HG02943 (cell line): ENCODE measurements at regions not wholly inside any gene's neighbourhood (a gene's known extent, or its start where the extent isn't known, plus 50 kb on each side); places are given as distances from the start of the nearest gene placed in this dataset.

Source experiments
- ATAC-seq: cut with Tn5 transposase; IDR thresholded peaks from one replicate; pipeline ENCODE4 v1.9.1; 2021; ENCODE audit warnings: mild to moderate bottlenecking, low read depth, moderate library complexity; ENCODE audit not compliant: unreplicated experiment

- ATAC-seq, result no peak
These were observed 254.4 kb upstream of the GRAMD2B start for GRCh38 chr5:126168785-126169184.

- no peak for ATAC-seq
These were observed 251.3 kb upstream of the GRAMD2B start for GRCh38 chr5:126171916-126172315.

GRCh38 chr5:126172812-126173211 is 250.4 kb upstream of the GRAMD2B start:
- no peak for ATAC-seq

- no peak for ATAC-seq
These were observed 244.7 kb upstream of the GRAMD2B start for GRCh38 chr5:126178521-126178920.

- ATAC-seq, result no peak
These were observed 240.1 kb upstream of the GRAMD2B start for GRCh38 chr5:126182971-126183695.

- no peak for ATAC-seq
These were observed 238.7 kb upstream of the GRAMD2B start for GRCh38 chr5:126184474-126184873.

GRCh38 chr5:126186210-126186609 is 237.0 kb upstream of the GRAMD2B start:
- ATAC-seq, result no peak

GRCh38 chr5:126188804-126189203 is 234.4 kb upstream of the GRAMD2B start:
- no peak for ATAC-seq

GRCh38 chr5:126189231-126189630 is 234.0 kb upstream of the GRAMD2B start:
- ATAC-seq, result no peak

- no peak for ATAC-seq
These were observed 233.3 kb upstream of the GRAMD2B start for GRCh38 chr5:126189862-126190261.

- ATAC-seq, result no peak
These were observed 231.0 kb upstream of the GRAMD2B start for GRCh38 chr5:126192226-126192625.

GRCh38 chr5:126195410-126196100 is 227.7 kb upstream of the GRAMD2B start:
- ATAC-seq, result no peak

- ATAC-seq, result no peak
These were observed 224.7 kb upstream of the GRAMD2B start for GRCh38 chr5:126198531-126198930.

GRCh38 chr5:126199467-126199866 is 223.7 kb upstream of the GRAMD2B start:
- no peak for ATAC-seq

- ATAC-seq, result no peak
These were observed 214.5 kb upstream of the GRAMD2B start for GRCh38 chr5:126208691-126209090.

- no peak for ATAC-seq
These were observed 212.3 kb upstream of the GRAMD2B start for GRCh38 chr5:126210955-126211354.

- ATAC-seq, result no peak
These were observed 203.6 kb upstream of the GRAMD2B start for GRCh38 chr5:126219616-126220015.

GRCh38 chr5:126220725-126221124 is 202.5 kb upstream of the GRAMD2B start:
- no peak for ATAC-seq

GRCh38 chr5:126228934-126229333 is 194.3 kb upstream of the GRAMD2B start:
- no peak for ATAC-seq

GRCh38 chr5:126233256-126233655 is 190.0 kb upstream of the GRAMD2B start:
- ATAC-seq, result no peak

GRCh38 chr5:126234563-126235195 is 188.5 kb upstream of the GRAMD2B start:
- no peak for ATAC-seq

- no peak for ATAC-seq
These were observed 187.6 kb upstream of the GRAMD2B start for GRCh38 chr5:126235628-126236027.
